ENCODE measurements at regions not wholly inside any gene's neighbourhood (a gene's known extent, or its start where the extent isn't known, plus 50 kb on each side); places are given as distances from the start of the nearest gene placed in this dataset.

DNA sequence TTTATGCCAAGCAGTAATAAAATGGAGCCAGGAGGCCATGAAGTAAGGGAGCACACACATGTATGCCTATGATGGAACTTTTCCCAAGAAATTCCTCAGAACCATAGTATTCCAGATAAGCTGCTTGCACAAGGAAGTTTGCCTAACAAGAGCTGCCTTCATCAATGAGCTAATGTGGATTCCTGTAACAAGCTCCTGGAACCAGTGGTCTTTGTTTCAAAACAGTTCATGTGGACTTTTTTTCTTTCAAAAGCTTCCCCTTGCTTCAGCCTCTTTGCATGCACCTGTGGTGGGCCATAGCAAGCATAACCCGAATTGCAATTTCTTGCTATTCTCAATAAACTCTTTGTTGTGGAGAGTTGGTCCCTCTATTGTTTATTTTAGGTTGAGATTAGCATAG lies 359.6 kb downstream of the UTRN start:
- DNase-seq (ENCODE audit: low spot score) (peak; percentile 81), FAIRE-seq (no peak), ATAC-seq (no peak)
- no peaks in the 10 kb centered on the region for H4K20me1 ChIP-seq (ENCODE audit: insufficient read depth, low read length)
- no TSS peak for BruUV-seq (replicated peaks)
- in situ Hi-C loops (cut with HindIII; ENCODE audit: extremely low pct_ligation_motif_present, low pct_unique_long_range_greater_than_20kb): no loop called here
- no peaks in the 10 kb centered on the region for H3K9me3 ChIP-seq (ENCODE audit: low read length)
- CTCF ChIA-PET (ENCODE audit: low intra/inter-chr PET ratio, low total read pairs): no interaction called here
- WGBS (ENCODE audit: low lambda C conversion rate): 57% methylated on average over 1 of the region's 1 CpG
- H3K4me1 ChIP-seq (ENCODE audit: insufficient read depth, low read length): peaks cover 64% of the 10 kb centered on the region
- peak overlapping the region; percentile 16 for H3K27ac ChIP-seq (ENCODE audit: extremely low read length, insufficient read depth, low read length)
- intact Hi-C loops (cut with micrococcal nuclease; ENCODE audit: unreplicated experiment): no loop called here
- no peak overlapping the region for H3K4me3 ChIP-seq (replicated peaks in 1 of 3; ENCODE audit: insufficient read depth in 1 of 3, low read depth in 2 of 3, low read length in 3 of 3)
- H3K27me3 ChIP-seq (ENCODE audit: control insufficient read depth in 1 of 2, insufficient read depth in 2 of 2, low read length in 2 of 2): no peaks in the 10 kb centered on the region
- peaks cover 6% of the 10 kb centered on the region for H3K79me2 ChIP-seq (ENCODE audit: insufficient read depth, low read length)
- POLR2A ChIA-PET: no interaction called here
- H3K4me2 ChIP-seq (ENCODE audit: low read depth, low read length): no peak overlapping the region
- no peak overlapping the region for H3K9ac ChIP-seq (ENCODE audit: insufficient read depth, low read depth, low read length)
- no peak overlapping the region for H2AFZ ChIP-seq (ENCODE audit: low read length)
- H3K36me3 ChIP-seq (replicated peaks in 1 of 2; ENCODE audit: control insufficient read depth in 1 of 2, insufficient read depth in 2 of 2, low read length in 2 of 2): no peaks in the 10 kb centered on the region; a peak in 1 of 5 replicates
- no peak for TF ChIP-seq ZFP36L1 (CRISPR knock-in tag; IDR thresholded peaks at IDR 0.05)
- no peak for TF ChIP-seq YY1 (IDR thresholded peaks at IDR 0.05; ENCODE audit: insufficient read depth, insufficient replicate concordance, low read depth, low read length)
- TF ChIP-seq EP300 (IDR thresholded peaks at IDR 0.05; ENCODE audit: low read depth in 2 of 2, low read length in 2 of 2): peak in 1 of 2 experiments; percentile 78; a peak in 1 of 4 replicates
- TF ChIP-seq EP300 (CRISPR knock-in tag; IDR thresholded peaks at IDR 0.05; ENCODE audit: borderline replicate concordance): no peak
- TF ChIP-seq, protein P1, sequence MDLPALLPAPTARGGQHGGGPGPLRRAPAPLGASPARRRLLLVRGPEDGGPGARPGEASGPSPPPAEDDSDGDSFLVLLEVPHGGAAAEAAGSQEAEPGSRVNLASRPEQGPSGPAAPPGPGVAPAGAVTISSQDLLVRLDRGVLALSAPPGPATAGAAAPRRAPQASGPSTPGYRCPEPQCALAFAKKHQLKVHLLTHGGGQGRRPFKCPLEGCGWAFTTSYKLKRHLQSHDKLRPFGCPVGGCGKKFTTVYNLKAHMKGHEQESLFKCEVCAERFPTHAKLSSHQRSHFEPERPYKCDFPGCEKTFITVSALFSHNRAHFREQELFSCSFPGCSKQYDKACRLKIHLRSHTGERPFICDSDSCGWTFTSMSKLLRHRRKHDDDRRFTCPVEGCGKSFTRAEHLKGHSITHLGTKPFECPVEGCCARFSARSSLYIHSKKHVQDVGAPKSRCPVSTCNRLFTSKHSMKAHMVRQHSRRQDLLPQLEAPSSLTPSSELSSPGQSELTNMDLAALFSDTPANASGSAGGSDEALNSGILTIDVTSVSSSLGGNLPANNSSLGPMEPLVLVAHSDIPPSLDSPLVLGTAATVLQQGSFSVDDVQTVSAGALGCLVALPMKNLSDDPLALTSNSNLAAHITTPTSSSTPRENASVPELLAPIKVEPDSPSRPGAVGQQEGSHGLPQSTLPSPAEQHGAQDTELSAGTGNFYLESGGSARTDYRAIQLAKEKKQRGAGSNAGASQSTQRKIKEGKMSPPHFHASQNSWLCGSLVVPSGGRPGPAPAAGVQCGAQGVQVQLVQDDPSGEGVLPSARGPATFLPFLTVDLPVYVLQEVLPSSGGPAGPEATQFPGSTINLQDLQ (CRISPR knock-in tag; IDR thresholded peaks at IDR 0.05): no peak
- TF ChIP-seq GABPA (IDR thresholded peaks at IDR 0.05; ENCODE audit: low read depth, low read length): no peak
- TF ChIP-seq GABPA (CRISPR knock-in tag; IDR thresholded peaks at IDR 0.05; ENCODE audit: low read depth): no peak
- TF ChIP-seq, protein P2, sequence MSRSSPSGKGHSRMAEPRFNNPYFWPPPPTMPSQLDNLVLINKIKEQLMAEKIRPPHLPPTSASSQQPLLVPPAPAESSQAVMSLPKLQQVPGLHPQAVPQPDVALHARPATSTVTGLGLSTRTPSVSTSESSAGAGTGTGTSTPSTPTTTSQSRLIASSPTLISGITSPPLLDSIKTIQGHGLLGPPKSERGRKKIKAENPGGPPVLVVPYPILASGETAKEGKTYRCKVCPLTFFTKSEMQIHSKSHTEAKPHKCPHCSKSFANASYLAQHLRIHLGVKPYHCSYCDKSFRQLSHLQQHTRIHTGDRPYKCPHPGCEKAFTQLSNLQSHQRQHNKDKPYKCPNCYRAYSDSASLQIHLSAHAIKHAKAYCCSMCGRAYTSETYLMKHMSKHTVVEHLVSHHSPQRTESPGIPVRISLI (CRISPR knock-in tag; IDR thresholded peaks at IDR 0.05; ENCODE audit: borderline replicate concordance): peak; percentile 54; the same call in 1 of the 2 replicates
- no peak for TF ChIP-seq SNAI1 (CRISPR knock-in tag; IDR thresholded peaks at IDR 0.05; ENCODE audit: borderline replicate concordance)
- peak; percentile 74 for TF ChIP-seq ELF3 (CRISPR knock-in tag; IDR thresholded peaks at IDR 0.05)
- TF ChIP-seq SOX6 (IDR thresholded peaks at IDR 0.05): no peak
- TF ChIP-seq SOX6 (CRISPR knock-in tag; IDR thresholded peaks at IDR 0.05): peak; percentile 73
- TF ChIP-seq GATAD2A (CRISPR knock-in tag; IDR thresholded peaks at IDR 0.05): peak; percentile 75; the same call in 1 of the 2 replicates
- TF ChIP-seq SOX13 (IDR thresholded peaks at IDR 0.05): no peak
- TF ChIP-seq SOX13 (CRISPR knock-in tag; conservative IDR thresholded peaks at IDR 0.05 in 1 of 2, IDR thresholded peaks at IDR 0.05 in 1 of 2): peak in 1 of 2 experiments; percentile 83; a peak in 2 of 4 replicates
- no peak for TF ChIP-seq FOXA1 (IDR thresholded peaks at IDR 0.05)
- TF ChIP-seq FOXA1 (CRISPR knock-in tag; IDR thresholded peaks at IDR 0.05): peak; percentile 61
- peak; percentile 69 for TF ChIP-seq TEAD3 (CRISPR knock-in tag; optimal IDR thresholded peaks at IDR 0.05; ENCODE audit: borderline replicate concordance)
- TF ChIP-seq ZNF878 (CRISPR knock-in tag; IDR thresholded peaks at IDR 0.05): 0 out of 2 replicates have a peak, but pooled peaks have one; percentile 42

Measured in HepG2 (cell line).